HG02763 (cell line): ENCODE measurements at regions not wholly inside any gene's neighbourhood (a gene's known extent, or its start where the extent isn't known, plus 50 kb on each side); places are given as distances from the start of the nearest gene placed in this dataset.

ENCODE experiments used
- ATAC-seq: cut with Tn5 transposase; IDR thresholded peaks from one replicate; pipeline ENCODE4 v1.9.1; 2021; ENCODE audit warnings: mild to moderate bottlenecking, moderate library complexity; ENCODE audit not compliant: unreplicated experiment

DNA sequence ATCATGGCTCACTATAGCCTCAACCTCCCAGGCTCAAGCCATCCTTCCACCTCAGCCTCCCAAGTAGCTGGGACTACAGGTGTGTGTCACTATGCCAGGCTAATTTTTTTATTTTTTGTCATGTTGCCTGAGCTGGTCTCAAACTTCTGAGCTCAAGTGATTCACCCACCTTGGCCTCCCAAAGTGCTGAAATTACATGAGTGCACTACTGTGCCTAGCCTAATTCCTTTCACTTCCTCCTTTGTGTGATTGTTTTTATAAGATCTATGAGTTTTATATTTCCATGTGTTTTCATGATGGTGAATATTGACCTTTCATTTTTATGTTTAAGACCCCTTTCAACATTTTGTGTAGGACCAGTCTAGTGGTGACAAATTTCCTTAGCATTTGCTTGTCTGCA, 55.2 kb upstream of the IL12B start:
- ATAC-seq: no peak

DNA sequence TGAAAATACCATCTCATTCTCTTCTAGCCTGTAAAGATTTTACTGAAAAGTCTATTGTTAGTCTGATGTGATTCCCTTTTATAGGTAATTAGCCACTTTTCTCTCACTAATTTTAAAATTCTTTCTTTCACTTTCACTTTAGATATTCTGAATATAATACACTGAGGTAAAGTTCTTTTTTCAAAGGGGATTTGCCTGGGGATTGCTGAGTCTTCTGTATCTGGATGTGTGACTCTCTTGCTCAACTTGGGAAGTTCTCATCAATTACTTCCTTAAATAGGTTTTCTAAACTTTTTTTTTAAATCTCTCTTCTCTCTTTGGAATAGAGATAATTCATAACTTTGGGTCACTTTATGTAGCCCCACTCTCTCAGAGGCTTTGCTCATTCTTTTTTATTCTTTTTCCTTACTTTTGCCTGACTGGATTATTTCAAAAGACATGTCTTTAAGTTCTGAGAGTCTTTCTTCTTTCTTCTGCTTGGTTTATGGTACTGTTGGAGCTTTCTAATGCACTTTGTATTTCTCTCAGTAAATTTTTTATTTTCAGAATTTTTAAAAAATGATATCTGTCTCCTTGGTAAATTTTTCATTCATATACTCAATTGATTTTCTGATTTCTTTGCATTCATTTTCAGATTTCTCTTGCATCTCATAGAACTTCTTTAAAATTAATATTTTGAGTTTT, 55.9 kb upstream of the IL12B start:
- ATAC-seq: no peak

DNA sequence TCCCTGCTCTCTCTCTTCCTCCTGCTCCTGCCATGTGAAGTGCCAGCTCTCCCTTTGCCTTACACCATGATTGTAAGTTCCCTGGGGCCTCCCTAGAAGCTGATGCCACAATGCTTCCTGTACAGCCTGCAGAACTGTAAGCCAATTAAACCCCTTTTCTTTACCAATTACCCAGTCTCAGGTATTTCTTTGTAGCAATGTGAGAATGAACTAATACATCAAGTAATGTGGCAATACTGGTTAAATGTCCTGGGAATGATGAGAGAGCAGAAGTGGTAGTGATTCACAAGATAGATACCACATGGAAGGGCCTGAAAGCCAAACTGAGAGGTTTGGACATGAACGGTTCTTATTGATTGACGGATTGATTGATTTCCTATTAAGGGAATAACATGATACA, 62.6 kb upstream of the IL12B start:
- ATAC-seq: no peak

DNA sequence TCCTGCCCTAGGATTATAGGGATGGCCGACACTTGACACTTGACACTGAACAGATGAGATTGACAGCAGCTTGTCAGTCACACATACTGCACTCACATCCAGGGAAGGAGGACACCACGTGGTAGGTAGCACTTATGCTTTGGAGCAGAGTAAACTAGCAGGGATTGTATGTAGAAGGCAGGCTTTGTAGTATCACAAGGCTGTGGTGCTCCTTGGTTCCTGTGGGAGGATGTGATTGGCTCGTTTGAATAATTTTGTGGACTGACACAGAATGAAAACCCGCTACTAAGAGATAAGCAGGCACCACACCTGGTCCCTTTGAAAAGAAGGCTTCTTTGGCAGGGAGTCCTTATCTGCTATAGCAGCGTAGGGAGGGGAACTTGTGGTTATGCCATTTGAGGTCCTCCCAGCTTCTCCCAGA, 63.6 kb upstream of the IL12B start:
- ATAC-seq: no peak

DNA sequence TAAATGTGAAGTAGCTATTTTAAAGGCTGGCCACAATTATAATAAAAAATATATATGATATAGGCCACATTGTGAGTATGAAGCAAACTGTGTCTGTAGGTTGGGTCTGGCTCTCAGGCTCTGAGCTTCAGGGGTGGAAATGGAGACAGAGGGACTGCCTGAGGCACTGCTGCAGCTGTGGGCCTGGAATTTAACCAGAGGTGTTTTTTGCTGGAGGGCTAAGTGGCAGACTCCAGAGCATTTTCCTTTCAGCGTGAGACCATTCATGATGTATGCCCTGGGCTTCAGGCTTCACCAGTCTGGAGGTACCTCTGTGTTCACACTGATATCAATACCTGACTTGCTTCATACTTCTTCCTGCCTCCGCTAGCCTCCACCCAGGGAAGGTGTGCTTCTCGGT, 64.9 kb upstream of the IL12B start:
- no peak for ATAC-seq

DNA sequence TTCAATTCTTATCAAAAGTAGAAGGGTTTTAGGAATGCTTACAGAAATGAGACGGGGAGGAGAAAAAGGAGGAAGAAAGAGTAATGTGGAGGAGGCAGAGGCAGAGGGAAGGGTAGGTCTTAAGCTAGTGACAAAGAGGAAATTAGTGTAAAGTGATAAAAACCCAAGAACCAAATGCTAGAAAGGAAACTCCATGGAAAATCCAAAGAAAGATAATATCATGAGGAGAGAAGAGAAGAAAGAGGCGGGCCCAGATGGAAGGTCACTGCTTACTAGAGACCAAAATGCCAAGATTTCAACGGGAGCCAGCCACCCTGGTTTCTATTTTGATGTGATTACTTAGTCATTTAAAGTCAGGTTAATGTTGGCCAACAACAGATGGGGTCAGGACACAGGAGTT, 68.6 kb upstream of the IL12B start:
- ATAC-seq: no peak

DNA sequence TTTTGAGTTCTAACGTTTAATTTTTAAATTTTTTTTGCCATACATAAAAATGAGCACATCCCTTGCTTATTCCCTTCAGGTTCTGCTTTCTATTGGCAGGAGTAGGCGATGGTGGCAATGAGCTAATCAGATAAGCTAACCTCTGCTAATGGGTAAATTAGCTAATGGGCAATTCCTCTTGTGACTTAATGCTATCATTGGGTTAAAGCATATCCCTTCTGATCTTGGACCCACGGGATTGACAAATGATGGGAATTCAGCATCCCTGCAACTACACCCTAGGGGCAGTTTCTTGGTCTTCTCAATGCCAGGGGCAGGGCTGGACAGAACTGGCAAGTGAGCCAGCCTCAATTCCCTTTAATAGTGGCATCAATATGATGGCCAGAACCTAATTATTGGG, 70.2 kb upstream of the IL12B start:
- ATAC-seq: no peak

DNA sequence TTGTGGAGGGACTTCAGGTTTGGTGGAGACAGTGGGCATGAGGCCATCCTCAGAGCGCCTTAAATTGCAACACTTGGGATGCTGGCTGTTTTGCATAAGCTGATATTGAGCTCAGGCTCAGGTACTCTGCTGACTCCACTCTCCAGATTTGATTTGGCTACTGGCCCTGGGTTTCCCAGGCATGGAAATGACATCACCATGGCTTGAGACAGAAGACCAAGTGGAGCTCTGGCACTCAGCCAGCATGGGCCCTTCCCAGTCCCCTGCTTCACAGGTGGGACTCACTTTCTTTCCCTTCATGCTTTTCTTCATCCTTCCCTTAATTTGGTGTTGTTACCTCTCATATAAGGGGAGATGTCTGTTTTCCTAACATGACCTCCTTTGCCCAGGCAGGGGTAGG, 72.0 kb upstream of the IL12B start:
- no peak for ATAC-seq

DNA sequence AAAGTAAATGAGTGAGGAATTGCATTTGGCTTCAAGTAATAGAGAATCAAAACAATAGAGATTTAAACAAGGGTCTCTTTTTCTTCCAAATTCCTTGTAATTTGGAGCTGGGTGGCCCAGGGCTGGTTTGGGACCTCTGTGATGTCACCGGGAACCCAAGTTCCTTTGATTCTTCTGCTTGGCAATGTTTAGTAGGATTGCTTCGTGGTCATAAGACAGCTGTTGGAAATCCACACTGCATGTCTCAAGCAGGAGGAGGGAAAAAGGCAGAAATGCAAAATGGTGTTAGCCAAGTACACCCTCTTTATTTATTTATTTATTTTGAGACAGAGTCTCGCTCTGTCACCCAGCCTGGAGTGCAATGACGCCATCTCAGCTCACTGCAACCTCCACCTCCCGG, 72.6 kb upstream of the IL12B start:
- no peak for ATAC-seq

DNA sequence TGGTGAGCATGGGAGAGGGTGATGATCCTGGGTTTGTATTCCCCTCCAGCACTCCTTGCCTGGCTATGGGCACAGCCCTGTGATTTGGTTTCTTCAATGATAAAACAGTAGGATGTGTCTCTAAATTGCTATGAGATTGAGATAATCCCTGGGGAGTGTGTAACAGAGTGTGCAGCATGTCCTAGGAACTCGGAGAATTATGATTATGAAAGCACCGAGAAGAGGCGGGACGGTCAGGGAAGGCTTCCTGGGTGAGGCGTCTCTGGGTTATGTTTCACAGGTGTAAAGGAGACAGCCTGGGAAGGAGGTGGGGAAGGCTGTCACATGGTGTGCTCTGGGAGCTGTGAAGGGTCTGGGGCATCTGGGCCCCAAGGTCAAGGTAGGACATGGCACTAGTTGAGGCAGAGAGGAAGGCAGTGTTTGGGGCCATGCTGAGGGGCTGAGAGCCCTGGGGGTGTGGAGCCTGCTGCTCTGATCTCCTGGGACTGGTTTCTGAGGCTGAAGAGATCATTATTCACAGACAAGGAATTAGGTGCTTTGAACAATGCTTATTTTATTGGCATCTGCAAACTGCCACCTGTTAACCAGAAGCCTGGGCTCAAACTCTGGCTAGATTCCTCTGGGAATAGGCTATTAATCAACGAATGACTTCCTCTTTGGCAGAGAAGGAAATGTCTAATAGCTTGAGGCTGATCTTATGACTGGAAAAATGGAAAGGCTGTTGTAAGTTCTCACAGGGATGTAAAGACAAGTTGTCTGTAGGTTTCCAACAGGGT, 73.8 kb upstream of the IL12B start:
- ATAC-seq: no peak

DNA sequence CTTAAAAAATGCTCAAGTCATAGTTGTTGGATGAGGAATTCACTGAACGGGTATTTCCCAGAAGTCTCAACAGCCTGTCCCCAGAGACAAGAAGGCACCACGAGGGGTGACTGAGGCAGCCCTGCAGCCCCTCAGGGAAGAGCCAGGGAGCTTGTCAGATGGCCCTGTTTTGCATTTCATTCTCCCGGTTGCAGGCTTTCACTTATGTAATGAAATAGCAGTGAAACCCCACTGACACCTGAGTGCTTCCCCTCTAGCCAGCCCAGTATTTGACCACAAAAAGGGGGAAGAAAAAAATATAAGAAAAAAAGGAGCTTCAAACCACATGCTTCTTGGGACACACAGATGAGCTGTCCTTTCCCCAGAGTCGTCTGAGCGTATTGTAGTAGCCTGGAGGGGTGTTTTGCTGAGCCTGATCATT, 75.3 kb upstream of the IL12B start:
- peak; percentile 59 for ATAC-seq

DNA sequence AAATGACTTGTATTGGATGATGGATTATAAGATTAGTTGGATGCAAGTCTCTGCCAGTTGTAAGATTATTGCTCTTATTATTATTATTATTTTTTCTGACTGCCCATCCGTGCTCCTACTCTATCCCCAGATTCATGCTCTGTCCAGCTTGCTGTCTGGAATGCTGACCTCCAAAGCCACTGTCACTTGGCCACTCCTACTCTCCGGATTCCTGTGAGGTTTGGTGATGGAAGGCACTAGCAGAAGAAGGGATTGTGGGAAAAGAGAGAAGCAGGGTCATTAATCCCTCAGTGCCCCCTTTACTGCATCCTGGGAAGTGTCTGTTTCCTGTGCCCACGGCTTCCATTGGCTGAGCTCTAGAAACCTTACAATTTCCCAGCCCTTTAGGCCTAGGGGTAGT, 76.3 kb upstream of the IL12B start:
- no peak for ATAC-seq

DNA sequence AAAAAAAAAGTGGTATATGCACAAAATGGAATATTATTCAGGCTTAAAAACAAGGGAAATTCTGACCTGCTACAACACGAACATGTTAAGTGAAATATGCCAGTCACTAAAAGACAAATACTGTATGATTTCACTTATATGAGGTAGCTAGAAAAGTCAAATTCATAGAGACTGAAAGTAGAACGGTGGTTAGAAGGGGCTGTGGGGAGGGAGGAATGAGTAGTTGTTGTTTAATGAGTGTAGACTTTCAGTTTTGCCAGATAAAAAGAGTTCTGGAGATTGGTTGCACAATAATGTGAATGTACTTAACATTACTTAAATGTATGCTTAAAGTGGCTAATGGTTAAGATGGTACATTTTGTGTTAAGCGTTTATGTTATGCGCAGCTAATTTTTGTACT, 79.5 kb upstream of the IL12B start:
- ATAC-seq: peak; percentile 41

DNA sequence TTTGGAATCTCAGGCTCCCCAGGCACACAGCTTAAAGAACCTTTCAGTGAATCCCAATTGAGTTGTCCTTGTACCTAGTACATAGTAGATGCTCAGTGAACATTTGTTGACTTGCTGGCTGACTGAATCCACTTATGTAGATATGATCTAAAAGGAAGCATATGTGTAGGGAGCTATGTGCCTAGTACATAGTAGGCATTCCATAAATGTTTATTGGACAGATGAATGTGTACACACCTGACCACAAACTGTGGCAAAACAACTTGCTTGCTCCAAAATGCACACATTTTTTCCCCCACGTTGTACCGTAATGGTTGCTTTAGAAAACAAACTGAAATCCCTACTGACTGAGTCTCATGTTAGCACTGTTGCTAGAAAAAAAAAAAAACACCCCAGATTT, 80.2 kb upstream of the IL12B start:
- ATAC-seq: no peak

DNA sequence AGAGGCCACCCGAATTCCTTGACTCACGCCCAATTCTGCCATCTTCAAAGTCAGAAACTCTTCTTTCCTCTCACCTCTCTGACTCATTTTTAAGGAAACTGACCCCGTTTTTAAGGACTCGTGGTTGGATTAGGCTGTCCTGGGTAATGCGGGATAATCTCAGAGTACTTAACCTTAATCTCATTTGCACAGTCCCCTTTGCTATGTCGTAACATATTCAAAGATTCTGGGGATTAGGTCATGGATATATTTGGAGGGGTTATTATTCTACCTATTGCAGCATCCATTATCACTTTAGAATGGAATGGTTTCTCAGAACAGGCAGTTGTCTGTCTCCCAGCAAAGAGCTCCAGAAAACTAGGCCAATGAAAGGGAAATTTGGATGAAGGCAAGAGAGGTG, 80.8 kb upstream of the IL12B start:
- ATAC-seq: no peak

DNA sequence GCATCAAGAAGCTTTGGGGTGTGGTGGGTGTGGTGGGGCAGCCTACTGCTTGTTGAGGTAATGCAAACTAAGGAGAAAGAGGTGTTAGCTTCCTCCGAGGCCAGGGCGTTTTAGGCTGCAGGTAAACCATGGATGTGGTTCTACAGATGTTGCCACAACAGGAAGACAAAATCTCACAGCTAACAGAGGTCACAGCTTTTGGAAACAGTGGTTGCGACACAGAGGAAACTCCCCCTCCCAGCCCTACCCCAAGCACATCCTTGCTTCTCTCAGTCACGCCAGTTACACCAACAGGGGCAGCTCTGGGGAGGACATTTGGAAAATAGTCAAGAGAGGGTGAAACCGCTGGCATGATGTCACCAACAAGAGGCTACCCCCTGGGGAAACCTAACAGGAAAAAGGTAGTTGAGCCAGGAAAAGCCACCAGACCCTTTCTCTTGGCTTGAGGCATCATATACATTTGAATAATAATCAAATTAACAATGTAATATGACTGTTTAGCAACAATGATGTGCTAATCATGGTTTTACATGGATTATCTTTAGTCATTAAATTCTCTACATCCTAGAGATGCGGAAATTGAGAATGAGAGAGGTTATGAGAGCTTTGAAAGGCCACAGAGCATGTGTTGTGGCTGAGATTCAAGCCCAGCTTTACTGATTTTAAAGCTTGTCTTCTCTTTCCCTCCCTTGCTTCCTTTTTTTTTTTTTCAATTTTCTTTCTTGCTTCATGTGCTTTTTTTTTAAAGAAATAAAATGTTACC, 82.2 kb upstream of the IL12B start:
- ATAC-seq: peak; percentile 44

DNA sequence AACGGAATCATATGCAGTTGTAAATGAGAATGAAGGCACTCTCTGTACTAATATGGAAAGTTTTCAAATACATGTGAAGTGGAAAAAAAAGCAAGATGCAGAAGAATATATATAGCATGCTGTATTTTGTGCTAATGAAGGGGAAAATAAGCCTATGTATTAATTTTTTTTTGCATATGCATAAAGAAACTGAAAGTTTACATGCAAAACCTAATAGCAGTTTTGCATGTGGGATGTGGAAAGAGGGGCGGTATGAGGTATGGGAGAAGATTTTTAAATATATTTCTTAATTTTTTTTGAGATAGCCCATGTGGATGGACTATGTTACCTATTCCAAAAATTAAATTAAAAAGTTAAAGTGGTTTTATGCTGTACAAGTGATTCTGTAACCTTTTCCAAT, 83.7 kb upstream of the IL12B start:
- no peak for ATAC-seq

DNA sequence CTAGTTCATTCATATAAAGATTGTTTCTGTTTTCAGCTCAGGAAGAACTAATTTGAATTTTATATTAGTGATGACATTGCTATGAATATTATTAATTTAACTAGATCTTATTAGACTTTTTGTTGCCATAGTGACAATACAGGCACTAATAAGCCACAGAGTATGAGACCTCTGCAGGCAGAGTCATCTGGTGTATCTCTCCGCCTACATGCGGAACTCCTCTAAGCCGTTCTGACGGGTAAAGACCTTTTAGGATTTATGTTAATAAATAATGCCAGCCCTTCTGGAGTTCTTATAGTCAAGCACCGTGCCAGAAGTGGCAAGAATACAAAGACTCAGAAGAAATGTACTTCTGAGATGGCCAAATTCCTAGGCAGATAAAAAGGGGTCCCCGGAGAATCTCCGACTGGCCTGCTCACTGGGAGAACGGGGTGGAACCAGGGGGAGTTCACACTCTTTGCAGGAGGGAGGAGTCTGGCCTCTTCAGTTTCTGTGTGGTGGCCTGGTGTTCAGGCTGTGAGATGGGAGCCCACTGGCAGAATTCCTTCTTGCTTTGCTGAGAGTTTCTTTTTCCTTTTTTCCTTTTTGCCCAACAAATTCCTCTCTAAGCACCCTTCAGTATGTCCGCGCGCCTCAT, 85.1 kb upstream of the IL12B start:
- ATAC-seq: no peak

DNA sequence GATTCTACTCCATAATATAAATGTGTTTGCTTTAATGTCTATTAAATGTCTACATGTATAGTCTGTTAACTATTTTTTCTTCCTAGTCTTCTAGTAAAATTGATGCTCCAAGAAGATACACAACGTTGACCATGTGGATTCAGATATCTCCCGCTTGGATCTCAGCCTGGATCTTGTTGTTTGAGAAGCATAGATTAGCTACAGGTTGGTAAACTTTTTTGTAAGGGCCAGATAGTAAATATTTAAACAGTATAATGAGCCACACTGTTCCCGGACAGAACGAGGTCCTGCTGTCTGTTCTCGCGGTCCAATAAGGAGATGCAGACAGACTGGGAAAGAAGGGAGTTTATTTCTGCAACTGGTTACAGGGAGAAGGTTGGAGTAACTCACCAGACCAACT, 86.2 kb upstream of the IL12B start:
- no peak for ATAC-seq

DNA sequence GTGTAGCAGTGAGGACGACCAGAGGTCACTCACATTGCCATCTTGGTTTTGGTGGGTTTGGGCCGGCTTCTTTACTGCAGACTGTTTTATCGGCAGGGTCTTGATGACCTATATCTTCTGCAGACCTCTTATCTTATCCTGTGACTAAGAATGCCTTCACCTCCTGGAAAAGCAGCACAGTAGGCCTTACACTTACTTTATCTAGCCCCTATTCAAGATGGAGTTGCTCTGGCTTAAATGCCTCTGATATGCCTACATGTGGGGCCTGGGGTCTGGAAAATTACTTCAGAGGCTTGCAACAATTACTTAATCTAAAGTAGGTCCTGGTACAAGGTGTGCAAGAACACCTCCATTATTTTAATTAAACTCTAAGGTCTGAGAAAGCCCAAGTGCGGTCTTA, 86.9 kb upstream of the IL12B start:
- ATAC-seq: no peak

DNA sequence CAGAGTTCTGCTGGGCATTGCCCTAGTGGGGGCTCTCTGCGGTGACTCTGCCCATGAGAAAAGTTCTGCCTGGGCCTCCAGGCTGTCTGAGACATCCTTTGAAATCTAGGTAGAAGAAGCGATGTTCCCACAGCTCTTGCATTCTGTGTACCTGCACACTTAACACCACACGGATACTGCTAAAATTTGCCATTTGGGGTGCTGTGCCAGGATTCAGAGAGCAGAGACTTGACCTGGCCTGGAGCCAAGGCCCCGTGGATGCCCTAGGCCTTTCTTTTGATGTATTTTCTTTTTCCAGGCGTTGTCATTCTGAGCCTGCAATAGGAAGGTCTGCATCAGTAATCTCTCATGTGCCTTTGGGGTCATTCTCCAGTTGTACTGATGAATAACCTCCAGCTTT, 89.3 kb upstream of the IL12B start:
- no peak for ATAC-seq

DNA sequence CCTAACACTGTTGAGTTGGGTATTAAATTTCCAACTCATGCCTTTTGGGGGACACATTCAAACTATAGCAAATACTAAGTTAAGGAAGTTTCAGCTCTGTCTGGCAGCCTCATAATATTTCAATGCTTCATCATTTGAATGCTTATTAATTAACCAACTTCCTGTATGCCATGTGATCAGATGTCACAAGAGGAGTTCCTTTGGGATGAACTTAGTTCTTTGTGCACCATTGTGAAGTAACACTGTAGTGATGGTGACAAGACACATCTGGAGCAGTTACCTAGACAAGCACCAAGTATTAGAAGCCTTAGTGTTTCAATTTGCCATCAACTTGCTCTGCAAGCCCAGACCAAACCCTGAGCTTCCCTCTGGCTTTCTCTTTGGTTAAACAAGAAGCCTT, 90.7 kb upstream of the IL12B start:
- ATAC-seq: no peak
